HG03439 (cell line): ENCODE measurements at regions not wholly inside any gene's neighbourhood (a gene's known extent, or its start where the extent isn't known, plus 50 kb on each side); places are given as distances from the start of the nearest gene placed in this dataset.
"Not testable (repeated sequence)": the region's sequence is repeated elsewhere in the genome, so short reads cannot be mapped to it uniquely, and the experiment has no call there.

Experiments used
- ATAC-seq: cut with Tn5 transposase; IDR thresholded peaks from one replicate; pipeline ENCODE4 v1.9.1; 2021; ENCODE audit warnings: mild to moderate bottlenecking, moderate library complexity; ENCODE audit not compliant: unreplicated experiment

GRCh38 chr15:85263842-85264440 lies 116.5 kb upstream of the AKAP13 start:
- ATAC-seq: not testable (repeated sequence)

- not testable (repeated sequence) for ATAC-seq
These were observed 115.7 kb upstream of the AKAP13 start for GRCh38 chr15:85264614-85265190.

- not testable (repeated sequence) for ATAC-seq
These were observed 113.1 kb upstream of the AKAP13 start for GRCh38 chr15:85267158-85267857.

- ATAC-seq: no peak
These were observed 105.9 kb upstream of the AKAP13 start for GRCh38 chr15:85274315-85275050.

GRCh38 chr15:85276508-85276907 lies 103.9 kb upstream of the AKAP13 start:
- no peak for ATAC-seq

- no peak for ATAC-seq
These were observed 103.5 kb upstream of the AKAP13 start for GRCh38 chr15:85276921-85277320.

GRCh38 chr15:85277847-85278370 lies 102.5 kb upstream of the AKAP13 start:
- no peak for ATAC-seq

- no peak for ATAC-seq
These were observed 100.2 kb upstream of the AKAP13 start for GRCh38 chr15:85280203-85280602.

GRCh38 chr15:85281293-85281882 lies 99.0 kb upstream of the AKAP13 start:
- ATAC-seq: no peak

- no peak for ATAC-seq
These were observed 97.8 kb upstream of the AKAP13 start for GRCh38 chr15:85282504-85283115.

GRCh38 chr15:85283815-85284214 lies 96.6 kb upstream of the AKAP13 start:
- ATAC-seq: not testable (repeated sequence)

- peak; percentile 60 for ATAC-seq
These were observed 95.9 kb upstream of the AKAP13 start for GRCh38 chr15:85284497-85284896.

GRCh38 chr15:85289677-85290365 lies 90.6 kb upstream of the AKAP13 start:
- no peak for ATAC-seq

- ATAC-seq: not testable (repeated sequence)
These were observed 87.8 kb upstream of the AKAP13 start for GRCh38 chr15:85292583-85292982.

- peak; percentile 84 for ATAC-seq
These were observed 83.6 kb upstream of the AKAP13 start for GRCh38 chr15:85296615-85297402.

- ATAC-seq: no peak
These were observed 82.9 kb upstream of the AKAP13 start for GRCh38 chr15:85297537-85297936.

- no peak for ATAC-seq
These were observed 82.0 kb upstream of the AKAP13 start for GRCh38 chr15:85298366-85298765.

- no peak for ATAC-seq
These were observed 81.5 kb upstream of the AKAP13 start for GRCh38 chr15:85298941-85299340.

- no peak for ATAC-seq
These were observed 78.1 kb upstream of the AKAP13 start for GRCh38 chr15:85302271-85302670.
